ENCODE measurements at regions not wholly inside any gene's neighbourhood (a gene's known extent, or its start where the extent isn't known, plus 50 kb on each side); places are given as distances from the start of the nearest gene placed in this dataset.

DNA sequence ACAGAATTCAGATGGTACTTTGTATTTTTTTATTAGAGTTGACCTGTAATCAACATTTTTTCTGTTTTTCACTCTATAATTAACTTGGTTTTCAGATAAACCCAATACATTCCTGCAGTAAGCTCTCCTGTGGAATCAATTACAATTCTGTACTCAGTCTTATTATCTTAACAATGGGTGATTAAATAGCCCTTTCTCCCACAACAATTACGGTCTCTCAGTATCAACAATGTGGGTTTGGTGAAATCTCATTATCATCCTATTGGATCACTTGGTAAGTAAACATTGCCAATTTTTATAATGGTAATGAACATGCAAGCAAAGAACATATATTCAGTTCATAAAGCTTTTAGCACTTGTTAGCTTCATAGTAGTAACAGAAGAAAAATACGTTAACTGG lies 438.9 kb upstream of the EPHA7 start:
- no peak overlapping the region for H3K27ac Mint-ChIP-seq (ENCODE audit: unreplicated experiment)
- H3K9me3 Mint-ChIP-seq (ENCODE audit: unreplicated experiment), result no peaks in the 10 kb centered on the region
- no peak overlapping the region for H3K4me3 Mint-ChIP-seq (ENCODE audit: unreplicated experiment)

DNA sequence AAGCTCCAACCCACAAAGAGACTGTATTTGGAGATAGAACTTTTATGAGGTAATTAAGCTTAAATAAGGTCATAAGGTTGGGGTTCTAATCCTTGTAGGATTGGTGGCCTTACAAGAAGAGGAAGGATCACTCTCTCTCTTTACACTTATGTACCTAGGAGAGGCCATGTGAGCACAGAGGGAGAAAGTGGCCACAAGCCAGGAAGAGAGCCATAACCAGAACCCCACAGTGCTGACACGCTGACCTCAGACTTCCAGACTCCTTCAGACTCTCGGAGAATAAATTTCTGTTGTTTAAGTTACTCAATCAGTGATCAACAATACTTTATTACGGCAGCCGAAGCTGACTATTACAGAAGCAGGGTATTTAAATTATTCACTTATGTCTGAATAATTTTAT lies 430.5 kb upstream of the EPHA7 start:
- H3K27ac Mint-ChIP-seq (ENCODE audit: unreplicated experiment), result no peak overlapping the region

More for the DNA sequence above, 438.9 kb upstream of the EPHA7 start:
- Histone ChIP-seq H2AFZ (ENCODE audit: low read depth, low read length) (no peak overlapping the region), H3K4me3 (ENCODE audit: insufficient read depth, low read depth, low read length) (no peak overlapping the region), H3K27me3 (ENCODE audit: insufficient read depth, low read length) (no peaks in the 10 kb centered on the region), H3K9ac (ENCODE audit: low read length) (no peak overlapping the region), H3K4me1 (ENCODE audit: insufficient read depth, low read length) (no peaks in the 10 kb centered on the region), H3K36me3 (ENCODE audit: insufficient read depth, low read length) (no peaks in the 10 kb centered on the region), H3K79me2 (ENCODE audit: insufficient read depth, low read length) (no peaks in the 10 kb centered on the region), H3K4me2 (ENCODE audit: low read length) (no peak overlapping the region), H3K27ac (ENCODE audit: low read depth, low read length) (no peak overlapping the region), H3K9me3 (ENCODE audit: insufficient read depth, low read depth, low read length) (no peaks in the 10 kb centered on the region), H4K20me1 (ENCODE audit: insufficient read depth, low read length) (no peaks in the 10 kb centered on the region)
- Mint-ChIP-seq H3K27me3 (ENCODE audit: low read depth, unreplicated experiment) (no peaks in the 10 kb centered on the region), H3K4me1 (ENCODE audit: low read depth, unreplicated experiment) (no peaks in the 10 kb centered on the region), H3K36me3 (ENCODE audit: low read depth, unreplicated experiment) (no peaks in the 10 kb centered on the region)
- FAIRE-seq (no peak), DNase-seq (ENCODE audit: low read depth) (no peak)
- TF ChIP-seq, protein P1, sequence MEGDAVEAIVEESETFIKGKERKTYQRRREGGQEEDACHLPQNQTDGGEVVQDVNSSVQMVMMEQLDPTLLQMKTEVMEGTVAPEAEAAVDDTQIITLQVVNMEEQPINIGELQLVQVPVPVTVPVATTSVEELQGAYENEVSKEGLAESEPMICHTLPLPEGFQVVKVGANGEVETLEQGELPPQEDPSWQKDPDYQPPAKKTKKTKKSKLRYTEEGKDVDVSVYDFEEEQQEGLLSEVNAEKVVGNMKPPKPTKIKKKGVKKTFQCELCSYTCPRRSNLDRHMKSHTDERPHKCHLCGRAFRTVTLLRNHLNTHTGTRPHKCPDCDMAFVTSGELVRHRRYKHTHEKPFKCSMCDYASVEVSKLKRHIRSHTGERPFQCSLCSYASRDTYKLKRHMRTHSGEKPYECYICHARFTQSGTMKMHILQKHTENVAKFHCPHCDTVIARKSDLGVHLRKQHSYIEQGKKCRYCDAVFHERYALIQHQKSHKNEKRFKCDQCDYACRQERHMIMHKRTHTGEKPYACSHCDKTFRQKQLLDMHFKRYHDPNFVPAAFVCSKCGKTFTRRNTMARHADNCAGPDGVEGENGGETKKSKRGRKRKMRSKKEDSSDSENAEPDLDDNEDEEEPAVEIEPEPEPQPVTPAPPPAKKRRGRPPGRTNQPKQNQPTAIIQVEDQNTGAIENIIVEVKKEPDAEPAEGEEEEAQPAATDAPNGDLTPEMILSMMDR (IDR thresholded peaks at IDR 0.05; ENCODE audit: insufficient read depth, low read depth, low read length), result no peak
- TF ChIP-seq EZH2 (IDR thresholded peaks at IDR 0.05; ENCODE audit: insufficient read depth, low read length), result no peak

More for the DNA sequence above, 430.5 kb upstream of the EPHA7 start:
- Histone ChIP-seq H3K9ac (ENCODE audit: low read length) (no peak overlapping the region), H2AFZ (ENCODE audit: low read depth, low read length) (no peak overlapping the region), H3K36me3 (ENCODE audit: insufficient read depth, low read length) (no peaks in the 10 kb centered on the region), H4K20me1 (ENCODE audit: insufficient read depth, low read length) (no peaks in the 10 kb centered on the region), H3K79me2 (ENCODE audit: insufficient read depth, low read length) (no peaks in the 10 kb centered on the region), H3K4me1 (ENCODE audit: insufficient read depth, low read length) (no peaks in the 10 kb centered on the region), H3K4me2 (ENCODE audit: low read length) (no peak overlapping the region), H3K4me3 (ENCODE audit: insufficient read depth, low read depth, low read length) (no peak overlapping the region), H3K9me3 (ENCODE audit: insufficient read depth, low read depth, low read length) (no peaks in the 10 kb centered on the region), H3K27ac (ENCODE audit: low read depth, low read length) (no peak overlapping the region), H3K27me3 (ENCODE audit: insufficient read depth, low read length) (no peaks in the 10 kb centered on the region)
- no peaks in the 10 kb centered on the region for H3K27me3 Mint-ChIP-seq (ENCODE audit: low read depth, unreplicated experiment)
- peaks cover 2% of the 10 kb centered on the region for H3K9me3 Mint-ChIP-seq (ENCODE audit: unreplicated experiment)
- FAIRE-seq, result no peak
- no peak overlapping the region for H3K4me3 Mint-ChIP-seq (ENCODE audit: unreplicated experiment)
- H3K36me3 Mint-ChIP-seq (ENCODE audit: low read depth, unreplicated experiment), result no peaks in the 10 kb centered on the region
- TF ChIP-seq, protein P1 (IDR thresholded peaks at IDR 0.05; ENCODE audit: insufficient read depth, low read depth, low read length), result no peak
- no peak for TF ChIP-seq EZH2 (IDR thresholded peaks at IDR 0.05; ENCODE audit: insufficient read depth, low read length)
- H3K4me1 Mint-ChIP-seq (ENCODE audit: low read depth, unreplicated experiment), result peaks cover 4% of the 10 kb centered on the region
- DNase-seq (ENCODE audit: low read depth), result no peak

Measured in astrocyte (in vitro differentiated cells and primary cell).